T-cell (primary cell): ENCODE measurements at regions not wholly inside any gene's neighbourhood (a gene's known extent, or its start where the extent isn't known, plus 50 kb on each side); places are given as distances from the start of the nearest gene placed in this dataset.
"Not testable (repeated sequence)": the region's sequence is repeated elsewhere in the genome, so short reads cannot be mapped to it uniquely, and the experiment has no call there.

Experiments
- ATAC-seq, 4 experiments: fragments of 200-7000 bp in 3 of 4; fragments of 150-1000 bp in 1 of 4; cut with Tn5 transposase; replicated peaks in 1 of 4; 1 replicate in 3 of 4; 2 replicates in 1 of 4; pipeline ENCODE4 v1.10.0; 2021; ENCODE audit warnings: moderate library complexity in 3 of 4, mild to moderate bottlenecking in 2 of 4, moderate number of reproducible peaks in 1 of 4
- CTCF ChIA-PET, 2 donors: fragments of 300-600 bp; sonication (Branson Sonifier 250); formaldehyde crosslinking; loops; one replicate each; lab custom pipeline; 2022; ENCODE audit warnings: antibody characterized with exemption in 2 of 2; lab: Charles Lee
- POLR2A ChIA-PET, 2 donors: fragments of 300-600 bp; sonication (Branson Sonifier 250); formaldehyde crosslinking; loops; one replicate each; lab custom pipeline; 2022; ENCODE audit warnings: antibody characterized with exemption in 2 of 2; lab: Charles Lee
- DNase-seq, 35 experiments: peaks; one replicate each; pipeline versions ENCODE4 v3.0.0 to v3.0.0-alpha.2; 2013 to 2023
- H3K27ac ChIP-seq: one replicate; pipeline ENCODE4 v1.5.1; 2013; ENCODE audit warnings: low read length
- H3K27me3 ChIP-seq, 2 experiments: replicated peaks in 1 of 2; 1 replicate in 1 of 2; 2 replicates in 1 of 2; pipeline versions ENCODE4 v1.6.1 to v1.7.0; 2013; ENCODE audit warnings: low read length in 1 of 2, mixed read lengths in 1 of 2; ENCODE audit not compliant: control insufficient read depth in 2 of 2, insufficient read depth in 2 of 2; ENCODE audit errors: extremely low read depth in 1 of 2
- H3K36me3 ChIP-seq, 2 donors: 1 replicate in 1 of 2; 2 replicates in 1 of 2; pipeline versions ENCODE4 v1.6.1 to v1.7.0; 2013; ENCODE audit warnings: low read length in 1 of 2; ENCODE audit not compliant: control insufficient read depth in 2 of 2, insufficient read depth in 1 of 2; ENCODE audit errors: extremely low read depth in 1 of 2
- H3K4me1 ChIP-seq, 2 experiments: 1 replicate in 1 of 2; 2 replicates in 1 of 2; pipeline versions ENCODE4 v1.6.1 to v1.7.0; 2013; ENCODE audit warnings: low read length in 2 of 2, mixed read lengths in 1 of 2; ENCODE audit not compliant: insufficient read depth in 2 of 2, control insufficient read depth in 1 of 2; ENCODE audit errors: extremely low read depth in 1 of 2
- H3K4me3 ChIP-seq, 2 donors: 1 replicate in 1 of 2; 2 replicates in 1 of 2; pipeline versions ENCODE4 v1.5.1 to v1.7.0; 2013; ENCODE audit warnings: mild to moderate bottlenecking in 2 of 2, low read length in 1 of 2, moderate library complexity in 1 of 2; ENCODE audit not compliant: control insufficient read depth in 1 of 2; ENCODE audit errors: extremely low read depth in 1 of 2
- H3K9me3 ChIP-seq: 2 replicates; pipeline ENCODE4 v1.7.0; 2013
- H3K27ac Mint-ChIP-seq, 2 donors: one replicate each; pipeline ENCODE4 v1.8.0; 2020 to 2021; ENCODE audit warnings: mild to moderate bottlenecking in 2 of 2, mixed read lengths in 2 of 2
- H3K27me3 Mint-ChIP-seq, 2 donors: one replicate each; pipeline ENCODE4 v1.8.0; 2021 to 2022; ENCODE audit warnings: mixed read lengths in 2 of 2
- H3K36me3 Mint-ChIP-seq: one replicate; pipeline ENCODE4 v1.8.0; 2021; ENCODE audit warnings: mixed read lengths
- H3K4me1 Mint-ChIP-seq, 3 donors: one replicate each; pipeline ENCODE4 v1.8.0; 2020 to 2022; ENCODE audit warnings: mixed read lengths in 3 of 3, mild to moderate bottlenecking in 1 of 3
- H3K4me3 Mint-ChIP-seq, 3 donors: one replicate each; pipeline ENCODE4 v1.8.0; 2020 to 2022; ENCODE audit warnings: mild to moderate bottlenecking in 3 of 3, mixed read lengths in 3 of 3, moderate library complexity in 3 of 3
- H3K9me3 Mint-ChIP-seq, 3 donors: one replicate each; pipeline ENCODE4 v1.8.0; 2020 to 2022; ENCODE audit warnings: mixed read lengths in 3 of 3
- WGBS: methylation state at CpG from one replicate; pipeline ENCODE4 v1.1.5; 2013; ENCODE audit warnings: missing lambda C conversion rate; ENCODE audit not compliant: insufficient coverage; 5-methylcytosine and 5-hydroxymethylcytosine counted together

DNA sequence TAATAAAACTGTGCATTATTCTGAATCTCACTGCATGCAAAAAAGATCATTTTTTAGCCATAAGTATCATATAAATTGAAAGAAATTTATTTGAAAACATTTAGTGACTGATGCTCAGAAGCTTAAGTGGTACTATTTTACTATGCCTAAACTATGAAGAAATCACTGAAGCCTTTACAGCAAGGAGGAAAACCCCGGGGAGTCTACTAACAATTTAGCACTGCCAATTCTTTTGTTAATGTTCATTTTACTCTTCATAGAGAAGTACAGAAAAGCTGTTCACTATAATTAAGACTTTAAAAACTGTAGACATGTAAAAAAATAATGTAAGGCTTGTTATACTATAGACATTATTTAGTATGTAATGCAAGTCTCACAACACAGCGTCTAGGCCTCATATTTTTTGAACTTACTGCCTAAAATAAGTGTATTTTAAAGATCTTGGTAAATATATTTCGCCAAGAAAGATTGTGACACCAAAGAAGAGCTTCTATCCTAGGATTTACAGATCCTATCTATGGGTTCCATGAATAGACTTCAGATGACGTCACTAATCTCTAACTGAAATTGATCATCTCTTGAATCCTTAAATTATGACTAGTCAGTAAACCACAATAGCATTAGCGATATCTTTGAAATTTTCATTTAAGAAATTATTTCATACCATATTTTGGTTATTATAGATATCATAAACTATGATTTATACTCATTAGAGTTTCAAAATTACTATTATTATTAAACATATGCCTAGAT lies 602.5 kb downstream of the TMA16 start:
- H3K4me3 ChIP-seq: no peak overlapping the region
- H3K36me3 Mint-ChIP-seq: no peaks in the 10 kb centered on the region
- peaks cover 0 to 2% (median 0%) of the 10 kb centered on the region in 3 donors for H3K9me3 Mint-ChIP-seq
- H3K9me3 ChIP-seq: no peaks in the 10 kb centered on the region
- no peak overlapping the region for H3K27ac Mint-ChIP-seq
- H3K4me3 Mint-ChIP-seq: no peak overlapping the region
- no CpG with 5 or more reads among the region's 5 CpGs for WGBS
- DNase-seq (no peak), ATAC-seq (no peak)
- no peak overlapping the region for H3K27ac ChIP-seq
- CTCF ChIA-PET: no interaction called here
- H3K36me3 ChIP-seq: no peaks in the 10 kb centered on the region
- POLR2A ChIA-PET: no interaction called here
- no peaks in the 10 kb centered on the region for H3K27me3 Mint-ChIP-seq
- no peaks in the 10 kb centered on the region for H3K4me1 Mint-ChIP-seq
- no peaks in the 10 kb centered on the region for H3K27me3 ChIP-seq
- H3K4me1 ChIP-seq: no peaks in the 10 kb centered on the region

DNA sequence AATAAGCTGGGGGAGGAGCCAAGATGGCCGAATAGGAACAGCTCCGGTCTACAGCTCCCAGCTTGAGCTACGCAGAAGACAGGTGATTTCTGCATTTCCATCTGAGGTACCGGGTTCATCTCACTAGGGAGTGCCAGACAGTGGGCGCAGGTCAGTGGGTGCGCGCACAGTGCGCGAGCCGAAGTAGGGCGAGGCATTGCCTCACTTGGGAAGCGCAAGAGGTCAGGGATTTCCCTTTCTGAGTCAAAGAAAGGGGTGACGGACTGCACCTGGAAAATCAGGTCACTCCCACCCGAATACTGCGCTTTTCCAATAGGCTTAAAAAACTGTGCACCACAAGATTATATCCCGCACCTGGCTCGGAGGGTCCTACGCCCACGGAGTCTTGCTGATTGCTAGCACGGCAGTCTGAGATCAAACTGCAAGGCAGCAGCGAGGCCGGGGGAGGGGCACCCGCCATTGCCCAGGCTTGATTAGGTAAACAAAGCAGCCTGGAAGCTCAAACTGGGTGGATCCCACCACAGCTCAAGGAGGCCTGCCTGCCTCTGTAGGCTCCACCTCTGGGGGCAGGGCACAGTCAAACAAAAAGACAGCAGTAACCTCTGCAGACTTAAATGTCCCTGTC lies 606.4 kb downstream of the TMA16 start:
- H3K4me1 ChIP-seq, H3K4me3 ChIP-seq, H3K27ac Mint-ChIP-seq, ATAC-seq, H3K4me3 Mint-ChIP-seq, H3K4me1 Mint-ChIP-seq, DNase-seq, H3K36me3 Mint-ChIP-seq, H3K27ac ChIP-seq, H3K9me3 Mint-ChIP-seq, H3K27me3 ChIP-seq, CTCF ChIA-PET, H3K9me3 ChIP-seq, POLR2A ChIA-PET, H3K27me3 Mint-ChIP-seq, H3K36me3 ChIP-seq: not testable (repeated sequence)
- 92% methylated on average over 19 of the region's 23 CpGs for WGBS

DNA sequence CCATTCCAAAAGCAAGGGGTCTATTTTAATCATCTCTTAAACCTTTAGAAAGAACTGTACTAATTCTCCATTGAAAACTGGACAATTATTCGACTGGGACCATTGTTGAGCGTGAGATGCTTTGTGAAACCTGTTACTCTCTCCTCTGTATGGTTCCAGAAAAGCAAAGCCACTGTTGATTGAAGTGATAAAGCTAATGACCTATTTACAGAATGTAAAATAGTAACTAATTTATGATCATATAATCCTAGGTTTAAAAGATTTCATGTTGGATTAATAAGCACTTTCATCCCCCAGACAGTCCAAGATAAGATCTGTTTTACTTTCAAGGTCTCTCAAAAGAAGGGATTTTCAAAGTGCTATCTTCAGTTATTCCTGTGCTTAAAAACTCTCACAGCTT lies 614.5 kb downstream of the TMA16 start:
- CTCF ChIA-PET: interaction anchor here in 1 of 2 donors (0.6 kb wide), 1 partner anchor 65 kb away, joined by 4 read pairs; no protein-coding TSS in a partner anchor

DNA sequence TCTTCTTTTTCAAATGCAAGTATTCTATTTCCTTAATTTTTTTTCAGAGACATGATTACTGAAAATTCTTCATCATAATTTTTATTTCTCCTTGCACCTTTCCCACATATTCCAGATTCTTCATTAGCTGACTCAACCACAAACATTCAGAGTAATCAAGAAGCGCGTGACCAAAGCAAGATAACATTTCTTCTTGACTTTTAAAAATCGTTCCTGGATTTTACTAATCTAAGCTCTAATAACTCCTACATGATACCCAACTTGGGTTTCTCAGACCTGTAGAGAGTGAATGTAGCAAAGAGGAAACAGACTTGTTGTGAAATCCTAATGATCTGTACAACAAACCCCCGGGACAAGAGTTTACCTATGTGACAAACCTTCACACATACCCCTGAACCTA lies 615.0 kb downstream of the TMA16 start:
- H3K36me3 Mint-ChIP-seq: no peaks in the 10 kb centered on the region
- no peaks in the 10 kb centered on the region for H3K9me3 Mint-ChIP-seq
- ATAC-seq (no peak), DNase-seq (no peak)
- H3K27me3 Mint-ChIP-seq: no peaks in the 10 kb centered on the region
- WGBS: no CpG with 5 or more reads among the region's 4 CpGs
- H3K4me3 Mint-ChIP-seq: no peak overlapping the region
- no peaks in the 10 kb centered on the region for H3K9me3 ChIP-seq
- no peak overlapping the region for H3K27ac Mint-ChIP-seq
- no peaks in the 10 kb centered on the region for H3K4me1 ChIP-seq
- H3K4me3 ChIP-seq: no peak overlapping the region
- no peaks in the 10 kb centered on the region for H3K36me3 ChIP-seq
- H3K4me1 Mint-ChIP-seq: no peaks in the 10 kb centered on the region
- ChIA-PET CTCF (interaction anchor here in 1 of 2 donors (0.6 kb wide), 1 partner anchor 64 kb away, joined by 4 read pairs; no protein-coding TSS in a partner anchor), POLR2A (no interaction called here)
- no peaks in the 10 kb centered on the region for H3K27me3 ChIP-seq
- no peak overlapping the region for H3K27ac ChIP-seq

More for the DNA sequence above, 614.5 kb downstream of the TMA16 start:
- WGBS: no CpG with 5 or more reads among the region's 2 CpGs
- Histone ChIP-seq H3K36me3 (no peaks in the 10 kb centered on the region), H3K9me3 (no peaks in the 10 kb centered on the region), H3K4me3 (no peak overlapping the region), H3K4me1 (no peaks in the 10 kb centered on the region), H3K27ac (no peak overlapping the region), H3K27me3 (no peaks in the 10 kb centered on the region)
- no peak for ATAC-seq
- Mint-ChIP-seq H3K36me3 (no peaks in the 10 kb centered on the region), H3K4me3 (no peak overlapping the region), H3K9me3 (no peaks in the 10 kb centered on the region), H3K27me3 (no peaks in the 10 kb centered on the region), H3K4me1 (no peaks in the 10 kb centered on the region), H3K27ac (no peak overlapping the region)
- POLR2A ChIA-PET: no interaction called here
- no peak for DNase-seq

GRCh38 chr4:164115236-164115635 lies 620.7 kb downstream of the TMA16 start:
- Histone ChIP-seq H3K27ac (no peak overlapping the region), H3K9me3 (no peaks in the 10 kb centered on the region), H3K36me3 (no peaks in the 10 kb centered on the region), H3K4me3 (no peak overlapping the region), H3K27me3 (no peaks in the 10 kb centered on the region), H3K4me1 (no peaks in the 10 kb centered on the region)
- ATAC-seq: no peak
- CTCF ChIA-PET: no interaction called here
- DNase-seq: no peak
- Mint-ChIP-seq H3K27ac (no peak overlapping the region), H3K27me3 (no peaks in the 10 kb centered on the region), H3K4me3 (no peak overlapping the region), H3K4me1 (no peaks in the 10 kb centered on the region), H3K36me3 (no peaks in the 10 kb centered on the region), H3K9me3 (no peaks in the 10 kb centered on the region)
- WGBS: no CpG with 5 or more reads among the region's 2 CpGs
- POLR2A ChIA-PET: no interaction called here

DNA sequence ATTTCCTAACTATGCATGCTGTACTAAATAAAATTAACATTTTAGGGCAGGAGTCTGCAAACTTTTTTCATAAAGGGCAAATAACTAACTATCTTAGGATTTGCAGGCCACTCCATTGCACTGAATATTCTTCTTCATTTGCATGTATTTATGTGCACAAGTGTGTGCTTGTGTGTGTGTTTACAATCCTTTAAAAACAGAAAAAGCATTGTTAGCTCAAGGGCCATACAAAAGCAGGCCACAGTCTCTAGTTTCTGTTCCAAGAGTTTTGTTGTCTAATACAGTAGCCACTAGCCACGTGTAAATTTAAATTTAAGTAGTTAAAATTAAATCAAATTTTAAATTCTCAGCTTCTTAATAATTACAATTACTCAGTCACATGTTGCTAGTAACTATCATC lies 621.8 kb downstream of the TMA16 start:
- H3K36me3 Mint-ChIP-seq: no peaks in the 10 kb centered on the region
- no peak overlapping the region for H3K27ac ChIP-seq
- H3K9me3 Mint-ChIP-seq: peaks cover 0 to 3% (median 0%) of the 10 kb centered on the region in 3 donors
- POLR2A ChIA-PET: no interaction called here
- no peak overlapping the region for H3K27ac Mint-ChIP-seq
- no CpG with 5 or more reads among the region's 1 CpG for WGBS
- H3K36me3 ChIP-seq: no peaks in the 10 kb centered on the region
- no peaks in the 10 kb centered on the region for H3K4me1 Mint-ChIP-seq
- no peaks in the 10 kb centered on the region for H3K27me3 Mint-ChIP-seq
- no peaks in the 10 kb centered on the region for H3K27me3 ChIP-seq
- no peak overlapping the region for H3K4me3 ChIP-seq
- H3K4me1 ChIP-seq: no peaks in the 10 kb centered on the region
- no peaks in the 10 kb centered on the region for H3K9me3 ChIP-seq
- H3K4me3 Mint-ChIP-seq: no peak overlapping the region
- ATAC-seq: no peak
- DNase-seq: no peak
- CTCF ChIA-PET: no interaction called here
